ENCODE measurements at regions not wholly inside any gene's neighbourhood (a gene's known extent, or its start where the extent isn't known, plus 50 kb on each side); places are given as distances from the start of the nearest gene placed in this dataset.

GRCh38 chr6:80548532-80548931, 442.1 kb downstream of the BCKDHB start:
- Mint-ChIP-seq H3K36me3 (no peaks in the 10 kb centered on the region), H3K27me3 (no peaks in the 10 kb centered on the region), H3K9me3 (no peaks in the 10 kb centered on the region), H3K4me1 (ENCODE audit: low read depth) (no peaks in the 10 kb centered on the region), H3K4me3 (no peak overlapping the region), H3K27ac (no peak overlapping the region)
- CTCF ChIA-PET = no interaction called here
- POLR2A ChIA-PET = no interaction called here
- intact Hi-C loops (cut with micrococcal nuclease) = no loop called here
- DNase-seq = no peak

DNA sequence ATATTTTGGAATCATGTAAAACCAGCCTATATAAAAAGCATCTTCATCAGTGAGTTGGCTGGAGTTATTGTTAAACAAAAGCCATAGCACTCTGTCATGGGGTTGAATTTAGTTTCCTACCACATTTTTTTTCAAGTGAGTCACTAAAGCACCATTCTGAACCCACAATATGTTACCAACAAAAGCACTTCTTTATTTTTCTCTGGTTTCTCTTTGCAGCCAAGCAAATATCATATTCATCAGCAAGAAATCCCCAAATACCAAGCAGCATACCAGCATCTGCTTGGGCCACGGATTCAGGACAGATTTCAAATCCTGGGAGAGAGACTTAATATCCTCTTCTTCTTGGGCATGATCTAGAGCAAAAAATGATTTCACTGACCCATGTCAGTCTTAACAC, 441.4 kb downstream of the BCKDHB start:
- POLR2A ChIA-PET = no interaction called here
- Mint-ChIP-seq H3K4me1 (ENCODE audit: low read depth) (no peaks in the 10 kb centered on the region), H3K4me3 (no peak overlapping the region), H3K9me3 (no peaks in the 10 kb centered on the region), H3K36me3 (no peaks in the 10 kb centered on the region), H3K27me3 (no peaks in the 10 kb centered on the region), H3K27ac (no peak overlapping the region)
- DNase-seq = no peak
- intact Hi-C loops (cut with micrococcal nuclease) = no loop called here
- CTCF ChIA-PET = no interaction called here

- Mint-ChIP-seq H3K9me3 (no peaks in the 10 kb centered on the region), H3K27ac (no peak overlapping the region), H3K27me3 (peaks cover under 1% of the 10 kb centered on the region), H3K36me3 (no peaks in the 10 kb centered on the region), H3K4me3 (no peak overlapping the region), H3K4me1 (ENCODE audit: low read depth) (no peaks in the 10 kb centered on the region)
- no peak for DNase-seq
- ChIA-PET POLR2A (no interaction called here), CTCF (no interaction called here)
- intact Hi-C loops (cut with micrococcal nuclease) = no loop called here
These were observed 438.7 kb downstream of the BCKDHB start for GRCh38 chr6:80544976-80545722.

DNA sequence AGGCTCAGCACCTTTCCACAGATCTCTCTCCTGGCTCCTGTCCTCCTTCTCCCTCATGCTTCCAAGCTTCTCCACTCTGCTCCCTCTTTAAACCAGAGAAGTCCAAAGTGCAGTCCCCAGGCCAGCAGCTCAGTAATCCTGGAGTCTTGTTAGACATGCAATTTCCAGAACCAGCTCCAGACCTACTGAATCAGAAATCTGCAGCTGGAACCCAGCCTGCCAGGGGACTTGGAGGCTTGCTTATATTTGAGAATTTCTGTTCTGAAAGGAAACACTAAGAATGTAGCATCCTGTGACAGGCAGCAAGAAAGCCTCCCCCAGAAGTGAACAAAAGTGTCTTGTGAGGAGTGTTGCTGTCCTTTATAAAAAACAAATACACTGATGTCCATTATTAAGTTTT, 438.1 kb downstream of the BCKDHB start:
- no peak for DNase-seq
- Mint-ChIP-seq H3K9me3 (no peaks in the 10 kb centered on the region), H3K27me3 (peaks cover 5% of the 10 kb centered on the region), H3K36me3 (no peaks in the 10 kb centered on the region), H3K27ac (no peak overlapping the region), H3K4me1 (ENCODE audit: low read depth) (no peaks in the 10 kb centered on the region), H3K4me3 (no peak overlapping the region)
- CTCF ChIA-PET = no interaction called here
- POLR2A ChIA-PET = no interaction called here
- intact Hi-C loops (cut with micrococcal nuclease) = no loop called here

DNA sequence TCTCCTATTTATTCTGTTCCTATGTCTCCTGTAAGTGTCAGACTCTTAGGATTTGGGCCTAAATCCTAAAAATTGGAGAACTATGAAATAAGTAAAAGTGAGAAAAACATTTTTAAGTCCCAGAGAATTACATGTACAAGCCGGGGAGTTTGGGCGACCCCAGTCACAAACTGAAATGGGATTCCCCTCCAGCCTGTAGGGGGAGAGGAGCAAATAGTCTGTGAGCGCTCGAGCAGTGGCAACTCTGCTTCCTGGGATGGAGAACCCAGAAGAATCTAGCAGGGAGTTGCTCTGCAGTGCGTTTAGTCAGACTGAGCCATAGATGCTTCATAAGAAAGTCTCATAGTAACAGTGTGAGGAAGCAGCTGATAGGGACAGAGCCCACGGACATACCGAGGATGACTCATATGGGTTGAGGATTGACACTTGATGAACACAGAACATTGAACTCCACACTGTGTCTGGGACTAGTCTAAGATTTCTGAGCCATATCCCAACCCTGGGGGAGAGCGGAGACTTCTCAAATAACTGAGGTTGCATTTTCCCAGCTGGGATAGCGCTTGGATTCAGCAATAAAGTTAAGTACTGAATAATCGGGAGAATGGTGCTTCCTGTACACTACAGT, 437.2 kb downstream of the BCKDHB start:
- DNase-seq = no peak
- intact Hi-C loops (cut with micrococcal nuclease) = no loop called here
- H3K27me3 Mint-ChIP-seq = peaks cover 5% of the 10 kb centered on the region
- H3K27ac Mint-ChIP-seq = no peak overlapping the region
- no peaks in the 10 kb centered on the region for H3K36me3 Mint-ChIP-seq
- POLR2A ChIA-PET = no interaction called here
- no peak overlapping the region for H3K4me3 Mint-ChIP-seq
- H3K9me3 Mint-ChIP-seq = no peaks in the 10 kb centered on the region
- H3K4me1 Mint-ChIP-seq (ENCODE audit: low read depth) = no peaks in the 10 kb centered on the region
- CTCF ChIA-PET = no interaction called here

GRCh38 chr6:80543151-80543550, 436.7 kb downstream of the BCKDHB start:
- CTCF ChIA-PET = no interaction called here
- H3K36me3 Mint-ChIP-seq = no peaks in the 10 kb centered on the region
- intact Hi-C loops (cut with micrococcal nuclease) = no loop called here
- H3K27me3 Mint-ChIP-seq = peaks cover 5% of the 10 kb centered on the region
- POLR2A ChIA-PET = no interaction called here
- no peak overlapping the region for H3K27ac Mint-ChIP-seq
- no peak overlapping the region for H3K4me3 Mint-ChIP-seq
- H3K4me1 Mint-ChIP-seq (ENCODE audit: low read depth) = no peaks in the 10 kb centered on the region
- no peaks in the 10 kb centered on the region for H3K9me3 Mint-ChIP-seq
- no peak for DNase-seq

GRCh38 chr6:80541886-80542285, 435.4 kb downstream of the BCKDHB start:
- no peaks in the 10 kb centered on the region for H3K4me1 Mint-ChIP-seq (ENCODE audit: low read depth)
- no peaks in the 10 kb centered on the region for H3K9me3 Mint-ChIP-seq
- no peak overlapping the region for H3K4me3 Mint-ChIP-seq
- CTCF ChIA-PET = no interaction called here
- peaks cover 7% of the 10 kb centered on the region for H3K27me3 Mint-ChIP-seq
- POLR2A ChIA-PET = no interaction called here
- no peaks in the 10 kb centered on the region for H3K36me3 Mint-ChIP-seq
- intact Hi-C loops (cut with micrococcal nuclease) = no loop called here
- DNase-seq = no peak
- H3K27ac Mint-ChIP-seq = no peak overlapping the region

DNA sequence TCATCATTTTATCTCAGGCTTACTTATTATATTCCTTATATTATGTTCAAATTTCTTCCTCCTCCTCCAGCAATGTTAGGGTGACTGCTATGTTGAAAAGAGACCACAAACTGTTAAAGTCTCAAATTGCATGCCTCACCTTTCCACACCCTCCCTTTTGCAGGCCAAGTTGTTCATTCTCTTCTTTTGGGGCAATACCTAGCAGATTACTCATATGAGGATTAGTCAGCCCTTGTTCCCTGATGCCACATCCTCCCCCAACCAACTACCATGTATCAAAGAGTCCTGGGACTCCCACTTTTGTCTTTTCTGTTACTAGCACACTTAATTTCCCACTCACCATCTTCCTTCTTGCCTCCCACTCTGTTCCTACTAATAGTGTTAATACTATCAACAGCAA, 434.7 kb downstream of the BCKDHB start:
- ChIA-PET POLR2A (no interaction called here), CTCF (no interaction called here)
- Mint-ChIP-seq H3K4me3 (no peak overlapping the region), H3K9me3 (no peaks in the 10 kb centered on the region), H3K36me3 (no peaks in the 10 kb centered on the region), H3K27ac (no peak overlapping the region), H3K4me1 (ENCODE audit: low read depth) (no peaks in the 10 kb centered on the region), H3K27me3 (peaks cover 7% of the 10 kb centered on the region)
- DNase-seq = no peak
- intact Hi-C loops (cut with micrococcal nuclease) = no loop called here

DNA sequence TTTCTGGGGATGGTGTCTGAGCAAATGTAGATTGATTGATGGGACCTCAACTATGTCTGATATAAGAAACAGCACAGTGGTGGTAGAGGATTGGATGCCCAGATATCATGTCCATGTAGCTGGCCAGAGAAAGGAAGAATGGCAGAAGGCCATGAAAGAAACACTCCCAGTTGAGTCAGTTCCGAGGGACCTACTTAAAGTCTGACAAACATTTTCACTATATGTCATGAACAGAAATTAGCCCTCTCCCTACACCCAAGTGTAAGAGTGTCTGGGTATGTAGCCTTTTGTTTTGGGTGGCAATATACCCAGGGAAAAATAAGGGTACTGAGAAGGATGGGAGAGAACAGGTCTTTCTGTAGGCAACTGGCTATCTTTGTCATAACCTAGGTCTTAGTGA, 434.2 kb downstream of the BCKDHB start:
- Mint-ChIP-seq H3K9me3 (no peaks in the 10 kb centered on the region), H3K4me3 (no peak overlapping the region), H3K27ac (no peak overlapping the region), H3K36me3 (no peaks in the 10 kb centered on the region), H3K4me1 (ENCODE audit: low read depth) (no peaks in the 10 kb centered on the region), H3K27me3 (peaks cover 7% of the 10 kb centered on the region)
- intact Hi-C loops (cut with micrococcal nuclease) = no loop called here
- ChIA-PET CTCF (no interaction called here), POLR2A (no interaction called here)
- DNase-seq = no peak

GRCh38 chr6:80537118-80537972, 430.9 kb downstream of the BCKDHB start:
- no peaks in the 10 kb centered on the region for H3K36me3 Mint-ChIP-seq
- POLR2A ChIA-PET = no interaction called here
- no peaks in the 10 kb centered on the region for H3K9me3 Mint-ChIP-seq
- CTCF ChIA-PET = no interaction called here
- H3K27me3 Mint-ChIP-seq = peaks cover 7% of the 10 kb centered on the region
- DNase-seq = no peak
- H3K4me3 Mint-ChIP-seq = no peak overlapping the region
- no peak overlapping the region for H3K27ac Mint-ChIP-seq
- intact Hi-C loops (cut with micrococcal nuclease) = no loop called here
- no peaks in the 10 kb centered on the region for H3K4me1 Mint-ChIP-seq (ENCODE audit: low read depth)

GRCh38 chr6:80535914-80536565, 429.6 kb downstream of the BCKDHB start:
- ChIA-PET CTCF (no interaction called here), POLR2A (no interaction called here)

GRCh38 chr6:80531681-80532619, 425.5 kb downstream of the BCKDHB start:
- no peak for DNase-seq
- Mint-ChIP-seq H3K36me3 (no peaks in the 10 kb centered on the region), H3K4me1 (ENCODE audit: low read depth) (no peaks in the 10 kb centered on the region), H3K27me3 (no peaks in the 10 kb centered on the region), H3K27ac (no peak overlapping the region), H3K9me3 (no peaks in the 10 kb centered on the region), H3K4me3 (no peak overlapping the region)
- ChIA-PET POLR2A (no interaction called here), CTCF (no interaction called here)
- intact Hi-C loops (cut with micrococcal nuclease) = no loop called here

More at GRCh38 chr6:80535914-80536565, 429.6 kb downstream of the BCKDHB start:
- intact Hi-C loops (cut with micrococcal nuclease) = no loop called here
- no peaks in the 10 kb centered on the region for H3K4me1 Mint-ChIP-seq (ENCODE audit: low read depth)
- H3K36me3 Mint-ChIP-seq = no peaks in the 10 kb centered on the region
- H3K4me3 Mint-ChIP-seq = no peak overlapping the region
- H3K27me3 Mint-ChIP-seq = peaks cover 7% of the 10 kb centered on the region
- H3K9me3 Mint-ChIP-seq = no peaks in the 10 kb centered on the region
- DNase-seq = no peak
- H3K27ac Mint-ChIP-seq = no peak overlapping the region

Data from activated CD4-positive, alpha-beta memory T cell treated with anti-CD3 and anti-CD28 coated beads for 36 hours (primary cell).